ENCODE measurements at regions not wholly inside any gene's neighbourhood (a gene's known extent, or its start where the extent isn't known, plus 50 kb on each side); places are given as distances from the start of the nearest gene placed in this dataset.

DNA sequence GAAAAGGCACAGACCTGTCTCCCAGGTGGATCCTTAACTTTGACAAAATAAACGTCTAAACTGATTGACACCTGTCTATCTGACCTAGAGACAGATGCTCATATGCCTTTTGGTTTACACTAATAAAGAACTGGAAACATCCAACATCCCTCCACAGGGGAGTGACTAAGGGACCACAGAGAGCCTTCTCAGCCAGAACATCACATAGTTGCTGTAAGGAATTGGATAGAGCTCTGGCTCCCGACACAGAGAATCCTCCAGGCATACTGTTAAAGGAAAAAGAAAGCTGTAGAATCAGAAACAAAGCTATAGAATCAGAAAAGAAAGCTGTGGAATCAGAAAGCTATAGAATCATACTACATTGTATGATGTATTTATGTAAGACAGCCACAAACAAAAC, 258.8 kb downstream of the STK31 start:
- TF ChIP-seq CTCF (IDR thresholded peaks at IDR 0.05; ENCODE audit: poor library complexity, severe bottlenecking) (no peak), EZH2 (IDR thresholded peaks at IDR 0.05; ENCODE audit: borderline replicate concordance, insufficient read depth, low read length, poor library complexity, severe bottlenecking) (no peak), EP300 (conservative IDR thresholded peaks at IDR 0.05; ENCODE audit: poor library complexity, severe bottlenecking) (no peak), MXI1 (conservative IDR thresholded peaks at IDR 0.05; ENCODE audit: poor library complexity, severe bottlenecking) (no peak), POLR2AphosphoS5 (IDR thresholded peaks at IDR 0.05) (no peak), TAF1 (IDR thresholded peaks at IDR 0.05; ENCODE audit: low read depth) (no peak), RAD21 (conservative IDR thresholded peaks at IDR 0.05) (no peak)
